ENCODE measurements at regions not wholly inside any gene's neighbourhood (a gene's known extent, or its start where the extent isn't known, plus 50 kb on each side); places are given as distances from the start of the nearest gene placed in this dataset.

DNA sequence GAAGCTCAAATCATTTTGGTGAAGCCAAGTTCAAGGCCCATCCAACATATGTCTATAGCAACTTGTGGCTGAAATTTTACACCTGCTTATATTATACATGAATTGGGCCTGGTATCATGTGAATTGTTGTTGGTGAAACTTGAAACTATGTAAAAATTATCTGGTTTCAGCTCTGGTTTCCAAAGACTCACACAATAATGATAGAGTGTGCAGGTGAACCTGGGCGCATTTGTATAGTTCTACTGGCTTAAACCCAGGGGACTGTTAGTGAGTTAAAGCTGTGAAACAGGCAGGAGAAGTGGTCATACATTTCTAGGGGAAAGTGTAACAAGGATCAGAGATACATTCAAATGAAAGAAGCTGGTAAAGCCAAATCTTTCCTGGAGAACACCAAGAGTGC is 627.3 kb downstream of the METTL15 start:
- ATAC-seq (no peak), DNase-seq (ENCODE audit: low read depth, low spot score) (no peak)
- intact Hi-C loops (cut with micrococcal nuclease; ENCODE audit: unreplicated experiment) (no loop called here), in situ Hi-C loops (cut with HindIII; ENCODE audit: low pct_unique_long_range_greater_than_20kb, low sequenced_read_pairs) (no loop called here)
- no TSS peak for BruUV-seq (replicated peaks)
- no peaks in the 10 kb centered on the region for H3K4me1 ChIP-seq (ENCODE audit: control insufficient read depth, insufficient read depth, low read length)
- H3K27ac ChIP-seq (ENCODE audit: low read length): no peak overlapping the region
- ChIA-PET POLR2A (no interaction called here), CTCF (no interaction called here)
- H3K9me3 ChIP-seq (ENCODE audit: control insufficient read depth, insufficient read depth, low read depth, low read length): no peaks in the 10 kb centered on the region
- TF ChIP-seq, protein P1, sequence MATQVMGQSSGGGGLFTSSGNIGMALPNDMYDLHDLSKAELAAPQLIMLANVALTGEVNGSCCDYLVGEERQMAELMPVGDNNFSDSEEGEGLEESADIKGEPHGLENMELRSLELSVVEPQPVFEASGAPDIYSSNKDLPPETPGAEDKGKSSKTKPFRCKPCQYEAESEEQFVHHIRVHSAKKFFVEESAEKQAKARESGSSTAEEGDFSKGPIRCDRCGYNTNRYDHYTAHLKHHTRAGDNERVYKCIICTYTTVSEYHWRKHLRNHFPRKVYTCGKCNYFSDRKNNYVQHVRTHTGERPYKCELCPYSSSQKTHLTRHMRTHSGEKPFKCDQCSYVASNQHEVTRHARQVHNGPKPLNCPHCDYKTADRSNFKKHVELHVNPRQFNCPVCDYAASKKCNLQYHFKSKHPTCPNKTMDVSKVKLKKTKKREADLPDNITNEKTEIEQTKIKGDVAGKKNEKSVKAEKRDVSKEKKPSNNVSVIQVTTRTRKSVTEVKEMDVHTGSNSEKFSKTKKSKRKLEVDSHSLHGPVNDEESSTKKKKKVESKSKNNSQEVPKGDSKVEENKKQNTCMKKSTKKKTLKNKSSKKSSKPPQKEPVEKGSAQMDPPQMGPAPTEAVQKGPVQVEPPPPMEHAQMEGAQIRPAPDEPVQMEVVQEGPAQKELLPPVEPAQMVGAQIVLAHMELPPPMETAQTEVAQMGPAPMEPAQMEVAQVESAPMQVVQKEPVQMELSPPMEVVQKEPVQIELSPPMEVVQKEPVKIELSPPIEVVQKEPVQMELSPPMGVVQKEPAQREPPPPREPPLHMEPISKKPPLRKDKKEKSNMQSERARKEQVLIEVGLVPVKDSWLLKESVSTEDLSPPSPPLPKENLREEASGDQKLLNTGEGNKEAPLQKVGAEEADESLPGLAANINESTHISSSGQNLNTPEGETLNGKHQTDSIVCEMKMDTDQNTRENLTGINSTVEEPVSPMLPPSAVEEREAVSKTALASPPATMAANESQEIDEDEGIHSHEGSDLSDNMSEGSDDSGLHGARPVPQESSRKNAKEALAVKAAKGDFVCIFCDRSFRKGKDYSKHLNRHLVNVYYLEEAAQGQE (IDR thresholded peaks at IDR 0.05; ENCODE audit: insufficient read depth in 1 of 2, low read depth in 2 of 2, low read length in 1 of 2): no peak
- TF ChIP-seq TCF7L2 (IDR thresholded peaks at IDR 0.05; ENCODE audit: low read depth, low read length) (no peak), CTCF (IDR thresholded peaks at IDR 0.05) (no peak), SIN3A (IDR thresholded peaks at IDR 0.05; ENCODE audit: borderline replicate concordance, insufficient read depth, low read depth, low read length) (no peak), POLR2AphosphoS5 (IDR thresholded peaks at IDR 0.05; ENCODE audit: low read depth, low read length) (no peak)
- no peaks in the 10 kb centered on the region for H3K36me3 ChIP-seq (ENCODE audit: control insufficient read depth, insufficient read depth, low read length)
- no peaks in the 10 kb centered on the region for H3K27me3 ChIP-seq (ENCODE audit: control insufficient read depth, insufficient read depth, low read length)
- H3K4me3 ChIP-seq (ENCODE audit: low read depth in 2 of 2, low read length in 2 of 2): no peak overlapping the region

- H3K27me3 ChIP-seq (ENCODE audit: control insufficient read depth, insufficient read depth, low read length): no peaks in the 10 kb centered on the region
- no peak overlapping the region for H3K27ac ChIP-seq (ENCODE audit: low read length)
- H3K4me3 ChIP-seq (ENCODE audit: low read depth in 2 of 2, low read length in 2 of 2): no peak overlapping the region
- DNase-seq (ENCODE audit: low read depth, low spot score) (no peak), ATAC-seq (no peak)
- ChIA-PET CTCF (no interaction called here), POLR2A (no interaction called here)
- in situ Hi-C loops (cut with HindIII; ENCODE audit: low pct_unique_long_range_greater_than_20kb, low sequenced_read_pairs) (no loop called here), intact Hi-C loops (cut with micrococcal nuclease; ENCODE audit: unreplicated experiment) (no loop called here)
- H3K9me3 ChIP-seq (ENCODE audit: control insufficient read depth, insufficient read depth, low read depth, low read length): no peaks in the 10 kb centered on the region
- no peaks in the 10 kb centered on the region for H3K36me3 ChIP-seq (ENCODE audit: control insufficient read depth, insufficient read depth, low read length)
- TF ChIP-seq TCF7L2 (IDR thresholded peaks at IDR 0.05; ENCODE audit: low read depth, low read length): no peak
- no peak for TF ChIP-seq CTCF (IDR thresholded peaks at IDR 0.05)
- TF ChIP-seq POLR2AphosphoS5 (IDR thresholded peaks at IDR 0.05; ENCODE audit: low read depth, low read length): no peak
- no peak for TF ChIP-seq SIN3A (IDR thresholded peaks at IDR 0.05; ENCODE audit: borderline replicate concordance, insufficient read depth, low read depth, low read length)
- TF ChIP-seq, protein P1 (IDR thresholded peaks at IDR 0.05; ENCODE audit: insufficient read depth in 1 of 2, low read depth in 2 of 2, low read length in 1 of 2): no peak
- no TSS peak for BruUV-seq (replicated peaks)
- H3K4me1 ChIP-seq (ENCODE audit: control insufficient read depth, insufficient read depth, low read length): no peaks in the 10 kb centered on the region
Measured at GRCh38 chr11:28730889-28731288, 622.7 kb downstream of the METTL15 start.
